HEK293T (cell line): ENCODE measurements at regions not wholly inside any gene's neighbourhood (a gene's known extent, or its start where the extent isn't known, plus 50 kb on each side); places are given as distances from the start of the nearest gene placed in this dataset.

Experiments
- ELF4 ChIP-seq: fragments of 450-650 bp; IDR thresholded peaks from 2 replicates; pipeline ENCODE4 v1.6.1; 2017; ENCODE audit warnings: antibody characterized with exemption
- FOXM1 ChIP-seq: fragments of 450-650 bp; IDR thresholded peaks from 2 replicates; pipeline ENCODE4 v1.6.1; 2017; ENCODE audit warnings: mild to moderate bottlenecking, borderline replicate concordance
- ZNF384 ChIP-seq: fragments of 450-650 bp; IDR thresholded peaks from 2 replicates; pipeline ENCODE4 v1.6.1; 2016

DNA sequence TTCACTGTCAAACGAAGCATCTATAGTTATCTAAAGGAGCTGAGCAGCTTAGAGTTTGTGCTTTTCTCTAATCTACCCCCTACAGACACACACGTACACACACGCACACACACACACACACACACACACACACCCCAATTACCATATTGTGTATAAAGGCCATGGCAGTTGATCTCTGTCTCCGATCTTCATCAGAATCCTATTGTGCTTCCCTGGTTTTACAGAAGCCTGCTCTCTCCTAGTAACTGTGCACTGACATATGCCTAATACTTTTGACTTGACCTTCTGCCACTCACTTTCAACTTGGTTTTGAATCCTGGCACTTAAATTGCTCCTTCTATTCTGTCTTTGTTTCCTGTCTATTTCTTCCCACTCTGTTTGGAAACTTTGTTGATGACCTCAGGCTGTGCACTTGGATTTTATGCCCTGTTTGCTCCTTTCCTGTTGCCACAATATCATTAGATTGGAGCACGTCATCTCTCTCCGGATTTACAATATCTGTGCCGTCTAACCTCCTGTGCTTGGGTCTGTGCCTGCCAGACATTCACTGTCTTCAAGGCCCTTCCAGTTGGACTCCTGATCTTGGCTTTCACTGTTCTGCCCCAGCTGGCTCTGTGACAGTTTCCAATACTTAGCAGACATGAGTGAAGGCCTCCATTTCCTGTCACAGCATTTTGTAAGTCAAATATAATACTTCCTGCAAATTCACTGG lies 928.1 kb downstream of the FAT4 start:
- TF ChIP-seq ZNF384 (no peak), FOXM1 (no peak), ELF4 (no peak)
